Chondrocyte (in vitro differentiated cells): ENCODE measurements at regions not wholly inside any gene's neighbourhood (a gene's known extent, or its start where the extent isn't known, plus 50 kb on each side); places are given as distances from the start of the nearest gene placed in this dataset.

Experiments
- DNase-seq: peaks from one replicate; pipeline ENCODE4 v3.0.0; 2021; ENCODE audit warnings: mixed read lengths, low spot score
- H3K27ac Mint-ChIP-seq: one replicate; pipeline ENCODE4 v1.8.0; 2021; ENCODE audit warnings: mild to moderate bottlenecking, moderate library complexity, mixed read lengths; ENCODE audit not compliant: unreplicated experiment
- H3K27me3 Mint-ChIP-seq: 2 replicates; pipeline ENCODE4 v1.8.0; 2021; ENCODE audit warnings: low read depth, mixed read lengths
- H3K36me3 Mint-ChIP-seq: 2 replicates; pipeline ENCODE4 v1.8.0; 2021; ENCODE audit warnings: low read depth, mixed read lengths
- H3K4me1 Mint-ChIP-seq: 2 replicates; pipeline ENCODE4 v1.8.0; 2021; ENCODE audit warnings: low read depth, mild to moderate bottlenecking, mixed read lengths
- H3K4me3 Mint-ChIP-seq: one replicate; pipeline ENCODE4 v1.8.0; 2021; ENCODE audit warnings: mild to moderate bottlenecking, moderate library complexity, mixed read lengths; ENCODE audit not compliant: unreplicated experiment
- H3K9me3 Mint-ChIP-seq: 2 replicates; pipeline ENCODE4 v1.8.0; 2021; ENCODE audit warnings: low read depth, mixed read lengths
- TF ChIP-seq, protein P1 (sequence below): fragments of 200-600 bp; sonication (generic); IDR thresholded peaks from 2 replicates; pipeline ENCODE4 v1.5.0; 2021; ENCODE audit warnings: antibody characterized with exemption, mild to moderate bottlenecking, moderate library complexity

- TF ChIP-seq, protein P1, sequence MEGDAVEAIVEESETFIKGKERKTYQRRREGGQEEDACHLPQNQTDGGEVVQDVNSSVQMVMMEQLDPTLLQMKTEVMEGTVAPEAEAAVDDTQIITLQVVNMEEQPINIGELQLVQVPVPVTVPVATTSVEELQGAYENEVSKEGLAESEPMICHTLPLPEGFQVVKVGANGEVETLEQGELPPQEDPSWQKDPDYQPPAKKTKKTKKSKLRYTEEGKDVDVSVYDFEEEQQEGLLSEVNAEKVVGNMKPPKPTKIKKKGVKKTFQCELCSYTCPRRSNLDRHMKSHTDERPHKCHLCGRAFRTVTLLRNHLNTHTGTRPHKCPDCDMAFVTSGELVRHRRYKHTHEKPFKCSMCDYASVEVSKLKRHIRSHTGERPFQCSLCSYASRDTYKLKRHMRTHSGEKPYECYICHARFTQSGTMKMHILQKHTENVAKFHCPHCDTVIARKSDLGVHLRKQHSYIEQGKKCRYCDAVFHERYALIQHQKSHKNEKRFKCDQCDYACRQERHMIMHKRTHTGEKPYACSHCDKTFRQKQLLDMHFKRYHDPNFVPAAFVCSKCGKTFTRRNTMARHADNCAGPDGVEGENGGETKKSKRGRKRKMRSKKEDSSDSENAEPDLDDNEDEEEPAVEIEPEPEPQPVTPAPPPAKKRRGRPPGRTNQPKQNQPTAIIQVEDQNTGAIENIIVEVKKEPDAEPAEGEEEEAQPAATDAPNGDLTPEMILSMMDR, result no peak
- Mint-ChIP-seq H3K27me3 (peaks cover 3% of the 10 kb centered on the region), H3K9me3 (peaks cover 11% of the 10 kb centered on the region), H3K4me1 (peaks cover 5% of the 10 kb centered on the region), H3K4me3 (no peak overlapping the region), H3K36me3 (peaks cover 1% of the 10 kb centered on the region), H3K27ac (peak overlapping the region; percentile 58)
- no peak for DNase-seq
Observed at GRCh38 chr11:107276077-107276476, 181.5 kb downstream of the CWF19L2 start.

DNA sequence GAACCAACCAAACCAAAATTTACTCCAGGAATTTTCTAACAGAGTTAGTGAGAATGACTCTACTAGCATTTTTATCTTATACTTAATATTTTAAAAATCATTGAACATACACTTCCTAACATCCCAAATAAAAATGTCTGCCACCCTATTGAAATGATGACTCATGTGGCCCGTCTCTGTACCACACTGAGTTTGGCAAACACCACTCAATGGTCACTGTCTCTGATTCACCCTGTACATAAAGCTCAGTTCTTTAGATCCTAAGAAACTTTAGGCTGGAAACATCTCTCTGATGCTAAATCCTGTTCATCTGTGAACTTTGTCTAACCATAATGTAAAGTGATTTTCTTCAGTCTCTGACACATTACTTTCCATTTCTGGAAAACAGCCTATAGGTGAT lies 182.0 kb downstream of the CWF19L2 start:
- Mint-ChIP-seq H3K4me3 (no peak overlapping the region), H3K27me3 (peaks cover 3% of the 10 kb centered on the region), H3K9me3 (peaks cover 11% of the 10 kb centered on the region), H3K4me1 (peaks cover 5% of the 10 kb centered on the region), H3K36me3 (peaks cover 1% of the 10 kb centered on the region), H3K27ac (peak overlapping the region; percentile 58)
- DNase-seq, result no peak
- TF ChIP-seq, protein P1, result no peak

DNA sequence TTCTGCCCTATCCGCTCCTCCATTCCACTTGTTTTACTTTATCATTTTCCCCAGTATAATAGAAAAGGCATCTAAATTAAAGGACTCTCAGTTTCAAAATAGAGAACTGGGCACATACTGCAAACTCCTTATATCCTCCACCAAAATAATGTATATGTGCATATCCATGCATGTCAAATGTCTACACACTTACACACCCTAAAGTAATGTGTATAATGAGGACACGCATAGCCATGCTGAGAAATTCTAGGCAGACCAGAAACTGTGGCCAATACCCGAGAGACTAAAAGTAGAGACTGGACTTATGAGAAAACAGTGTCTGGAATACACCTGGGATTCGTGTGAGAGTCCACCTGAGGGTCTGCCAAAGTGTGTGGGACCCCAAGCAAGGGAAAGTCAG lies 183.5 kb downstream of the CWF19L2 start:
- DNase-seq, result no peak
- H3K9me3 Mint-ChIP-seq, result peaks cover 5% of the 10 kb centered on the region
- H3K27me3 Mint-ChIP-seq, result peaks cover 3% of the 10 kb centered on the region
- H3K27ac Mint-ChIP-seq, result no peak overlapping the region
- H3K36me3 Mint-ChIP-seq, result no peaks in the 10 kb centered on the region
- H3K4me1 Mint-ChIP-seq, result peaks cover 5% of the 10 kb centered on the region
- TF ChIP-seq, protein P1, result no peak
- no peak overlapping the region for H3K4me3 Mint-ChIP-seq

GRCh38 chr11:107272561-107272960 lies 185.1 kb downstream of the CWF19L2 start:
- TF ChIP-seq, protein P1, result no peak
- no peak for DNase-seq
- H3K36me3 Mint-ChIP-seq, result no peaks in the 10 kb centered on the region
- no peak overlapping the region for H3K27ac Mint-ChIP-seq
- peaks cover 5% of the 10 kb centered on the region for H3K4me1 Mint-ChIP-seq
- H3K9me3 Mint-ChIP-seq, result no peaks in the 10 kb centered on the region
- H3K27me3 Mint-ChIP-seq, result peaks cover 3% of the 10 kb centered on the region
- H3K4me3 Mint-ChIP-seq, result no peak overlapping the region

- Mint-ChIP-seq H3K27me3 (peaks cover 3% of the 10 kb centered on the region), H3K27ac (no peak overlapping the region), H3K9me3 (no peaks in the 10 kb centered on the region), H3K4me3 (no peak overlapping the region), H3K36me3 (no peaks in the 10 kb centered on the region), H3K4me1 (peaks cover 2% of the 10 kb centered on the region)
- DNase-seq, result no peak
- TF ChIP-seq, protein P1, result no peak
Observed at GRCh38 chr11:107271425-107271824, 186.2 kb downstream of the CWF19L2 start.
